GM12892 (cell line): ENCODE measurements at regions not wholly inside any gene's neighbourhood (a gene's known extent, or its start where the extent isn't known, plus 50 kb on each side); places are given as distances from the start of the nearest gene placed in this dataset.

Source experiments
- POLR2A ChIP-seq: IDR thresholded peaks from 2 replicates; pipeline ENCODE4 v1.6.1; 2011; ENCODE audit warnings: low read depth, low read length, control low read depth
- POLR2AphosphoS5 ChIP-seq: IDR thresholded peaks from 2 replicates; pipeline ENCODE4 v1.6.1; 2011; ENCODE audit warnings: low read depth, low read length, control low read depth
- TAF1 ChIP-seq: IDR thresholded peaks from 2 replicates; pipeline ENCODE4 v1.6.1; 2011; ENCODE audit warnings: low read depth, mild to moderate bottlenecking, control low read depth, low read length, borderline replicate concordance

- TF ChIP-seq POLR2A = no peak
- no peak for TF ChIP-seq TAF1
- TF ChIP-seq POLR2AphosphoS5 = no peak
Measured at GRCh38 chr18:51912381-51912780, 427.6 kb upstream of the DCC start.
